ENCODE measurements at regions not wholly inside any gene's neighbourhood (a gene's known extent, or its start where the extent isn't known, plus 50 kb on each side); places are given as distances from the start of the nearest gene placed in this dataset.

GRCh38 chr14:82134411-82134810, 600.8 kb upstream of the SEL1L start (continued):
- no peak for TF ChIP-seq WT1 (tag by site-specific recombination; IDR thresholded peaks at IDR 0.05)
- TF ChIP-seq ZNF37A (tag by site-specific recombination; IDR thresholded peaks at IDR 0.05) = no peak
- TF ChIP-seq ZNF16 (tag by site-specific recombination; IDR thresholded peaks at IDR 0.05; ENCODE audit: low read depth) = no peak
- no peak for TF ChIP-seq ZNF404 (tag by site-specific recombination; IDR thresholded peaks at IDR 0.05)

DNA sequence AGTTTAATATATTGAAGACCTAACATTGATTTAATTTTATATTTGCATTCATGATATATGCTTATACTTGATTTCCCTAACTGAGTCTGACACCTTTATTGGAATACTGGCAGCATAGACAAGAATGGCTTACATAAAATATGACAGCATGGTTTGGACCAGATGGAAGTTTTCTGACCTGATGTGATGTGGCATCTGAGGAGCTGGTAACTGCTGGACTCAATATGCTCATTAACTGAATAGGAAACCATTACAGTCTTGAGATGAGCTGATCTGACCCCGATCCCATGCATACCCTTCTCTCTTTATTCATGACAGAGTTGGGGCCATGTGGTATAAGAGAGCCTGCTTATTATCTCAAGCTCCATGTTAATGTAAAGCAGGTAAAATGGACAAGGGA, 604.8 kb upstream of the SEL1L start:
- Histone ChIP-seq H3K36me3 (ENCODE audit: control insufficient read depth in 2 of 2, insufficient read depth in 1 of 2, low read length in 2 of 2) (no peaks in the 10 kb centered on the region), H3K4me1 (ENCODE audit: control insufficient read depth, insufficient read depth, low read length) (no peaks in the 10 kb centered on the region), H3K9me3 (ENCODE audit: control insufficient read depth, insufficient read depth, low read depth, low read length) (no peaks in the 10 kb centered on the region), H3K4me3 (ENCODE audit: low read depth, low read length) (no peak overlapping the region), H3K27ac (ENCODE audit: extremely low read depth, low read depth, low read length) (no peak overlapping the region)
- POLR2A ChIA-PET = no interaction called here
- TF ChIP-seq ZNF324 (tag by site-specific recombination; IDR thresholded peaks at IDR 0.05) (no peak), ZNF626 (tag by site-specific recombination; IDR thresholded peaks at IDR 0.05) (no peak), ZNF610 (tag by site-specific recombination; IDR thresholded peaks at IDR 0.05; ENCODE audit: borderline replicate concordance) (no peak), ZSCAN5A (tag by site-specific recombination; IDR thresholded peaks at IDR 0.05) (no peak), ZNF677 (tag by site-specific recombination; IDR thresholded peaks at IDR 0.05) (no peak), ELK4 (IDR thresholded peaks at IDR 0.05; ENCODE audit: borderline replicate concordance, low read depth, low read length) (no peak), ZFP3 (tag by site-specific recombination; IDR thresholded peaks at IDR 0.05; ENCODE audit: low read depth) (no peak), KLF10 (tag by site-specific recombination; IDR thresholded peaks at IDR 0.05) (no peak), ZNF561 (tag by site-specific recombination; IDR thresholded peaks at IDR 0.05; ENCODE audit: borderline replicate concordance) (no peak), PBX3 (CRISPR knock-in tag; IDR thresholded peaks at IDR 0.05) (no peak), SCRT1 (tag by site-specific recombination; IDR thresholded peaks at IDR 0.05; ENCODE audit: borderline replicate concordance) (no peak), ZNF529 (tag by site-specific recombination; IDR thresholded peaks at IDR 0.05; ENCODE audit: insufficient replicate concordance) (no peak), ZNF830 (tag by site-specific recombination; IDR thresholded peaks at IDR 0.05; ENCODE audit: low read depth) (no peak), KLF7 (tag by site-specific recombination; IDR thresholded peaks at IDR 0.05; ENCODE audit: borderline replicate concordance) (no peak), ZNF155 (tag by site-specific recombination; IDR thresholded peaks at IDR 0.05) (no peak), ZNF133 (tag by site-specific recombination; IDR thresholded peaks at IDR 0.05) (no peak), KLF1 (tag by site-specific recombination; IDR thresholded peaks at IDR 0.05) (no peak), ZBTB6 (tag by site-specific recombination; IDR thresholded peaks at IDR 0.05) (no peak), ZNF174 (tag by site-specific recombination; IDR thresholded peaks at IDR 0.05) (no peak)
- TF ChIP-seq, protein P1, sequence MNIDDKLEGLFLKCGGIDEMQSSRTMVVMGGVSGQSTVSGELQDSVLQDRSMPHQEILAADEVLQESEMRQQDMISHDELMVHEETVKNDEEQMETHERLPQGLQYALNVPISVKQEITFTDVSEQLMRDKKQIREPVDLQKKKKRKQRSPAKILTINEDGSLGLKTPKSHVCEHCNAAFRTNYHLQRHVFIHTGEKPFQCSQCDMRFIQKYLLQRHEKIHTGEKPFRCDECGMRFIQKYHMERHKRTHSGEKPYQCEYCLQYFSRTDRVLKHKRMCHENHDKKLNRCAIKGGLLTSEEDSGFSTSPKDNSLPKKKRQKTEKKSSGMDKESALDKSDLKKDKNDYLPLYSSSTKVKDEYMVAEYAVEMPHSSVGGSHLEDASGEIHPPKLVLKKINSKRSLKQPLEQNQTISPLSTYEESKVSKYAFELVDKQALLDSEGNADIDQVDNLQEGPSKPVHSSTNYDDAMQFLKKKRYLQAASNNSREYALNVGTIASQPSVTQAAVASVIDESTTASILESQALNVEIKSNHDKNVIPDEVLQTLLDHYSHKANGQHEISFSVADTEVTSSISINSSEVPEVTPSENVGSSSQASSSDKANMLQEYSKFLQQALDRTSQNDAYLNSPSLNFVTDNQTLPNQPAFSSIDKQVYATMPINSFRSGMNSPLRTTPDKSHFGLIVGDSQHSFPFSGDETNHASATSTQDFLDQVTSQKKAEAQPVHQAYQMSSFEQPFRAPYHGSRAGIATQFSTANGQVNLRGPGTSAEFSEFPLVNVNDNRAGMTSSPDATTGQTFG (tag by site-specific recombination; IDR thresholded peaks at IDR 0.05; ENCODE audit: borderline replicate concordance) = no peak
- CTCF ChIA-PET = no interaction called here
